OCI-LY1 (cell line): ENCODE measurements at regions not wholly inside any gene's neighbourhood (a gene's known extent, or its start where the extent isn't known, plus 50 kb on each side); places are given as distances from the start of the nearest gene placed in this dataset.

Experiments used
- EZH2 ChIP-seq: fragments of 200-600 bp; sonication (generic), shearing (Covaris generic); IDR thresholded peaks from 2 replicates; pipeline ENCODE4 v1.8.0; 2017; ENCODE audit warnings: borderline replicate concordance, mixed run types, mild to moderate bottlenecking, antibody characterized with exemption, low read length, moderate library complexity, mixed read lengths
- TF ChIP-seq, protein P1 (sequence below): fragments of 200-600 bp; sonication (generic), shearing (Covaris generic); IDR thresholded peaks from 2 replicates; pipeline ENCODE4 v1.5.1; 2017; ENCODE audit warnings: mild to moderate bottlenecking, antibody characterized with exemption, low read length, moderate library complexity, mixed read lengths

DNA sequence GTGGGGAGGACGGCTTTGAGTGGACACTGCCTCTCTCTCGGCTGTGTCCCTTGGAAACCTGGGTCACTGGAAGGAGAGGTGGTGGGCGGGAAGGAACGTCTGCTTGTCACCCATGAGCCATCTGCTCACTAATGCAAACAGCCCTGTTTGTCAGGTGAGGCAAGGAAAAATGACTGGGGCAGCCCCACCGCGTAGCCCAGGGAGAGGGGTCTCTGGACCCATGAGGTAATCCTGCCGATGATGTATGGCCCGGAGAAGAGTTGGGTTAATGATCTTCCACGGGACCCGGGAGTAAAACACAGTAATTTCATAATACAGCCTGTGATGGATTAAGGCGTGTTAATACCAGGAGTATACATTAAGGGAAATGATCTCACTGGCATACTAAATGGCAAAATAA is 197.0 kb downstream of the CYLD start:
- TF ChIP-seq, protein P1, sequence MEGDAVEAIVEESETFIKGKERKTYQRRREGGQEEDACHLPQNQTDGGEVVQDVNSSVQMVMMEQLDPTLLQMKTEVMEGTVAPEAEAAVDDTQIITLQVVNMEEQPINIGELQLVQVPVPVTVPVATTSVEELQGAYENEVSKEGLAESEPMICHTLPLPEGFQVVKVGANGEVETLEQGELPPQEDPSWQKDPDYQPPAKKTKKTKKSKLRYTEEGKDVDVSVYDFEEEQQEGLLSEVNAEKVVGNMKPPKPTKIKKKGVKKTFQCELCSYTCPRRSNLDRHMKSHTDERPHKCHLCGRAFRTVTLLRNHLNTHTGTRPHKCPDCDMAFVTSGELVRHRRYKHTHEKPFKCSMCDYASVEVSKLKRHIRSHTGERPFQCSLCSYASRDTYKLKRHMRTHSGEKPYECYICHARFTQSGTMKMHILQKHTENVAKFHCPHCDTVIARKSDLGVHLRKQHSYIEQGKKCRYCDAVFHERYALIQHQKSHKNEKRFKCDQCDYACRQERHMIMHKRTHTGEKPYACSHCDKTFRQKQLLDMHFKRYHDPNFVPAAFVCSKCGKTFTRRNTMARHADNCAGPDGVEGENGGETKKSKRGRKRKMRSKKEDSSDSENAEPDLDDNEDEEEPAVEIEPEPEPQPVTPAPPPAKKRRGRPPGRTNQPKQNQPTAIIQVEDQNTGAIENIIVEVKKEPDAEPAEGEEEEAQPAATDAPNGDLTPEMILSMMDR, result no peak
- TF ChIP-seq EZH2, result no peak
